Neural crest cell (in vitro differentiated cells): ENCODE measurements at regions not wholly inside any gene's neighbourhood (a gene's known extent, or its start where the extent isn't known, plus 50 kb on each side); places are given as distances from the start of the nearest gene placed in this dataset.

ENCODE experiments used
- DNase-seq: peaks from one replicate; pipeline ENCODE4 v3.0.0; 2021; ENCODE audit warnings: low read depth, mixed read lengths, low spot score
- H3K27ac Mint-ChIP-seq: one replicate; pipeline ENCODE4 v1.8.0; 2021; ENCODE audit warnings: mild to moderate bottlenecking, mixed read lengths; ENCODE audit not compliant: unreplicated experiment
- H3K27me3 Mint-ChIP-seq: 2 replicates; pipeline ENCODE4 v1.8.0; 2021; ENCODE audit warnings: low read depth, mild to moderate bottlenecking, mixed read lengths
- H3K36me3 Mint-ChIP-seq: 2 replicates; pipeline ENCODE4 v1.8.0; 2021; ENCODE audit warnings: low read depth, mild to moderate bottlenecking, mixed read lengths
- H3K4me1 Mint-ChIP-seq: 2 replicates; pipeline ENCODE4 v1.8.0; 2021; ENCODE audit warnings: mixed read lengths
- H3K4me3 Mint-ChIP-seq: one replicate; pipeline ENCODE4 v1.8.0; 2021; ENCODE audit warnings: mild to moderate bottlenecking, mixed read lengths
- H3K9me3 Mint-ChIP-seq: 2 replicates; pipeline ENCODE4 v1.8.0; 2021; ENCODE audit warnings: mixed read lengths
- TF ChIP-seq, protein P1 (sequence below): fragments of 200-600 bp; sonication (generic); conservative IDR thresholded peaks from 2 replicates; pipeline ENCODE4 v1.5.0; 2021; ENCODE audit warnings: antibody characterized with exemption, mild to moderate bottlenecking

DNA sequence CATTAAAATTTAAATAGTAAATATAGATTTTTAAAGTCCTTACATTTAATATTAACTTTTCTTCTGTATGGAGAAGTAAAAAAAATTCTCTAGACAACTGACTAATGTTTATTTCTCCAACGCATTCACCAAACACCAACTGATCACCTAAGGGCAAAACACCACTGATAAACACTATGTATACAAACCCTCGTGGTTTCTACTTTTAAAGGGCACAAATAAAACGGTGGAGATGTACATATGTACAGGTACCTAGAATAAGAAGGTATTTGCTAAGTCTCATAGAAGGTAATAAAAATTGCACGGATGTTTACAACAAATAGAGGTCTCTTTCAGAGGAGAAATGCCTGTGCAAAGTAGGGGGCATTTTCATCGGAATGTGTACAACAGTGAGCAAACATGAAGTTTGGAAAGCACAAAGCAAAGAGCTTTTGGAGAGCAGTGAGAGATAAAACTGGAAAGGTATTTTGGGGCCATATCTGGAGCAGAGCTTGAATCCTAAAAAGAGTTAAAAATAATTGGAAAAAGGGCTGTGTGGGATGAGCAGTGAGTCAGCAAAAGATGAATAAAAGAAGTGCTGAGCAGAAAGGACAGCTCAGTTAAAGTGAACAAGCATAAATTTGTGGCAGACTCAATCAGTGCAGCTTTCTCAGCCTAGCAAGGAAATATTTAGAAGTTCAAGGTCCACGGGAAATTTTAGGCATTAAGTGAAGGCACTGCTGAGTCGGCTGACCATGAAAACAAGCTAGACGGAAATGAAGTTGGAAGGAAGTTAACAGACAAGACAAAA, 160.0 kb downstream of the TMEM161B start:
- TF ChIP-seq, protein P1, sequence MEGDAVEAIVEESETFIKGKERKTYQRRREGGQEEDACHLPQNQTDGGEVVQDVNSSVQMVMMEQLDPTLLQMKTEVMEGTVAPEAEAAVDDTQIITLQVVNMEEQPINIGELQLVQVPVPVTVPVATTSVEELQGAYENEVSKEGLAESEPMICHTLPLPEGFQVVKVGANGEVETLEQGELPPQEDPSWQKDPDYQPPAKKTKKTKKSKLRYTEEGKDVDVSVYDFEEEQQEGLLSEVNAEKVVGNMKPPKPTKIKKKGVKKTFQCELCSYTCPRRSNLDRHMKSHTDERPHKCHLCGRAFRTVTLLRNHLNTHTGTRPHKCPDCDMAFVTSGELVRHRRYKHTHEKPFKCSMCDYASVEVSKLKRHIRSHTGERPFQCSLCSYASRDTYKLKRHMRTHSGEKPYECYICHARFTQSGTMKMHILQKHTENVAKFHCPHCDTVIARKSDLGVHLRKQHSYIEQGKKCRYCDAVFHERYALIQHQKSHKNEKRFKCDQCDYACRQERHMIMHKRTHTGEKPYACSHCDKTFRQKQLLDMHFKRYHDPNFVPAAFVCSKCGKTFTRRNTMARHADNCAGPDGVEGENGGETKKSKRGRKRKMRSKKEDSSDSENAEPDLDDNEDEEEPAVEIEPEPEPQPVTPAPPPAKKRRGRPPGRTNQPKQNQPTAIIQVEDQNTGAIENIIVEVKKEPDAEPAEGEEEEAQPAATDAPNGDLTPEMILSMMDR, result no peak
- Mint-ChIP-seq H3K27me3 (no peaks in the 10 kb centered on the region), H3K9me3 (no peaks in the 10 kb centered on the region), H3K27ac (no peak overlapping the region), H3K36me3 (no peaks in the 10 kb centered on the region), H3K4me1 (no peaks in the 10 kb centered on the region), H3K4me3 (no peak overlapping the region)
- no peak for DNase-seq

DNA sequence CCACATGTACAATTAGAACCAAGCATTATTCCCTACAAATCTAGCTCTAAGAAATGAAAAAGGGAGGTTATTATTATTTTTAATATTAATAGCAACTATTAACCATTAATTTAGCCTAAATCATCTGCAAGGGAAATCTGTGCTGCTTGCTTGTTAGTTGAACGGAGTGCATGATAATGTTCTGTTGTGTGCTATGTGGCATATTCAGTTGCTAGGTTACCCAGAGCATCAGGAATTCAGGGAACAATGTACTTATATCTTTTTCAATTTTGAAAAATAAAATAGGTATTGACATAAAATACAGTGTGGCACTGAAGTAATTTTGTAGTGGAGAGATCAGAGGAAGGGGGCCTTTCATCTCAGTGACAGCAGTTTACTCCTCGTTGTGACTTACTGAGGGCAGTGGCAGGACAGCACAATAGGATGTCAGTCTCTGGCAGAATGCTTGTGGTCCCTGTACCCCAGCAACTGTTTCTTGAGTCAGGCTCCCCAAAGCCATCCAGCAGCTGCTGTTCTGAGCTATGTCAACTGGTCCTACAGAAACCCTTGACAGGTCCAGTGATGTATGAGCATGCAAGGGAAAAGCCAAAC, 173.6 kb downstream of the TMEM161B start:
- H3K9me3 Mint-ChIP-seq, result no peaks in the 10 kb centered on the region
- no peak overlapping the region for H3K4me3 Mint-ChIP-seq
- peaks cover 41% of the 10 kb centered on the region for H3K4me1 Mint-ChIP-seq
- H3K27ac Mint-ChIP-seq, result no peak overlapping the region
- H3K36me3 Mint-ChIP-seq, result no peaks in the 10 kb centered on the region
- no peak for DNase-seq
- TF ChIP-seq, protein P1, result no peak
- peaks cover 9% of the 10 kb centered on the region for H3K27me3 Mint-ChIP-seq

DNA sequence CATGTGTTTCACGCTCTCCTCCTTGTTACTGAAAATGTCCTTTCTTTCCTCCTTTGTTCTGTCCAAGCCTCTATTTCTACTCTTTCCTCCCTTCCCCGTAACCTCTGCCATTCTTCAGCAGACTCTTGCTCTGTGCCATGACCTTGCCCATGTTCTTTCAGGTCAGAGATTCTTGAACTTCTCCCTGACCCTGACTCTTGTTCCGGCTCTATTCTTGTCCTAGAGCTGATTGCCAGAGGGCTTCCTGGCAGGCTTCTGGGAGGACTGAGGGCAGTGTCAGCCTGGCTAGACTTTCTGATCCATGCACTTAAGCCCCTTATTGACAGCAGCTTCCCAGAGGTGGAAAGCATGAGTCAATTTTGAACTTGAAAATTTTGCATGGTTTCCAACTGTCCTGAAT, 174.2 kb downstream of the TMEM161B start:
- Mint-ChIP-seq H3K9me3 (no peaks in the 10 kb centered on the region), H3K36me3 (no peaks in the 10 kb centered on the region), H3K27ac (no peak overlapping the region), H3K27me3 (peaks cover 12% of the 10 kb centered on the region), H3K4me1 (peaks cover 47% of the 10 kb centered on the region), H3K4me3 (peak overlapping the region; percentile 13)
- DNase-seq, result peak; percentile 23
- TF ChIP-seq, protein P1, result no peak

DNA sequence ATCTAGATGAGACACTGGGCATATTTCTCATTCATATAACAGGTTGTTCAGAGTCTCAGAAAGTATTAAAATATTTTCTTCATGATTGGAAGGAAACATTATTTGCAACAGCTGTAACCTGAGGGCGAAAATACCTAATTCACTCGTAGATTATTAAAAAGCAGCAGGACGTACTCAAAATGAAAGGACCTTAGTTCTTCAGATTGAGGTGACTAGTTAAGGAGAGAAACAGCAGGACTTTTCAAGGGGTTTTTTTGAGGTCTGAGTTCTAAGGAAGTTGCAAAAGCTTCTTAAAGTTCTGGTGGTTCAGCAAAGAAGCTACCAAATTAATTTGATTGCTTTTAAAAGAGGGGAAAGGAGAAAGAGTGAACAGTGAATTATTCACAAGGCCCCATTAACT, 174.9 kb downstream of the TMEM161B start:
- H3K27ac Mint-ChIP-seq, result no peak overlapping the region
- TF ChIP-seq, protein P1, result no peak
- H3K9me3 Mint-ChIP-seq, result no peaks in the 10 kb centered on the region

DNA sequence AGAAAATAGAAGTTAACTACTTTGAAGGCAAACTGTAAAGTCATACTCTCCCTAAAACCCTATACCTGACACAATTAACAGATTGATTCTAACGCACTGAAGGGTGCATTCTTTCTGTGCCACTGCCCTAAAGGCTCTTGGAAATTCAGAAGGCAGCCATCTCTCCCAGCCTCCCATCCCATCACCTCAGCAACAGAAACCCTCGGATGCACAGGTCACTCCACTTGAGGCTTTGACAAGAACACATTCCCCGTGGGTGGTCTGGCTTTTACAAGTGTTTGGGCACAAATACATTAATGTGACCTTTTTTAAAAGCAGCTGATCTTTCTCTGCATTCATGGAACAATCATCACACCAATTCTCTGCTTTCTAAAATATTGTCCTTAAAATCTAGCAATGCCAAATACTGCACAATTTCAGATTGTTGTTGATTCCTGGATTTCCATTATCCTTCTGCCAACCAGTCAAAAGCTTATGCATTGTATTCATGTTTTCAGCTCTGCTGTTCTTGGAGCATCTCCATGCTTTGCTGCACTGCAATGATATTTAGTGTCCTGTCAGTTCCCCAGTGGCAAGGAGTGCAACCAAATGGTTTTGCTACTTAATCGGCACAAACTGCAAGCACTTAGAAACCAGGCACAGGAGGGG, 175.6 kb downstream of the TMEM161B start:
- H3K4me1 Mint-ChIP-seq, result peaks cover 56% of the 10 kb centered on the region
- H3K9me3 Mint-ChIP-seq, result no peaks in the 10 kb centered on the region
- TF ChIP-seq, protein P1, result no peak
- H3K27ac Mint-ChIP-seq, result no peak overlapping the region
- H3K27me3 Mint-ChIP-seq, result peaks cover 12% of the 10 kb centered on the region
- no peaks in the 10 kb centered on the region for H3K36me3 Mint-ChIP-seq
- DNase-seq, result no peak
- H3K4me3 Mint-ChIP-seq, result peak overlapping the region; percentile 29

More for the DNA sequence above, 174.9 kb downstream of the TMEM161B start:
- DNase-seq, result no peak
- Mint-ChIP-seq H3K4me1 (peaks cover 53% of the 10 kb centered on the region), H3K4me3 (no peak overlapping the region), H3K36me3 (no peaks in the 10 kb centered on the region), H3K27me3 (peaks cover 12% of the 10 kb centered on the region)
